ENCODE measurements at regions not wholly inside any gene's neighbourhood (a gene's known extent, or its start where the extent isn't known, plus 50 kb on each side); places are given as distances from the start of the nearest gene placed in this dataset.

GRCh38 chr2:18659915-18660314 is 70.5 kb upstream of the NT5C1B start:
- Mint-ChIP-seq H3K4me3 (no peak overlapping the region), H3K36me3 (ENCODE audit: low read depth) (peaks cover 7% of the 10 kb centered on the region), H3K27me3 (no peaks in the 10 kb centered on the region), H3K27ac (no peak overlapping the region), H3K4me1 (ENCODE audit: low read depth) (no peaks in the 10 kb centered on the region), H3K9me3 (no peaks in the 10 kb centered on the region)
- Histone ChIP-seq H3K4me1 (ENCODE audit: insufficient read depth, low read length) (no peaks in the 10 kb centered on the region), H3K36me3 (ENCODE audit: insufficient read depth, low read length) (no peaks in the 10 kb centered on the region), H3K27me3 (ENCODE audit: control insufficient read depth in 1 of 2, insufficient read depth in 2 of 2, low read length in 2 of 2) (no peaks in the 10 kb centered on the region), H3K27ac (ENCODE audit: low read depth in 1 of 2, low read length in 2 of 2) (no peak overlapping the region), H3K4me3 (ENCODE audit: low read length) (no peak overlapping the region), H3K9me3 (ENCODE audit: control insufficient read depth in 1 of 2, insufficient read depth in 1 of 2, low read length in 2 of 2) (no peaks in the 10 kb centered on the region)
- intact Hi-C loops (cut with DNase I, micrococcal nuclease): no loop called here
- no peak for TF ChIP-seq CTCF (IDR thresholded peaks at IDR 0.05)
- DNase-seq: no peak
- CTCF ChIA-PET: no interaction called here
- no peak for ATAC-seq (ENCODE audit: poor library complexity)
- POLR2A ChIA-PET: no interaction called here

GRCh38 chr2:18656048-18656447 is 66.7 kb upstream of the NT5C1B start:
- Mint-ChIP-seq H3K36me3 (ENCODE audit: low read depth) (no peaks in the 10 kb centered on the region), H3K9me3 (no peaks in the 10 kb centered on the region), H3K4me3 (no peak overlapping the region), H3K4me1 (ENCODE audit: low read depth) (no peaks in the 10 kb centered on the region), H3K27ac (no peak overlapping the region), H3K27me3 (no peaks in the 10 kb centered on the region)
- POLR2A ChIA-PET: no interaction called here
- ATAC-seq (ENCODE audit: poor library complexity) (no peak), DNase-seq (no peak)
- CTCF ChIA-PET: interaction anchor here (0.6 to 0.7 kb wide), 2 partner anchors 973 to 1170 kb away, joined by 3 read pairs; no protein-coding TSS in a partner anchor
- TF ChIP-seq CTCF (IDR thresholded peaks at IDR 0.05): no peak
- Histone ChIP-seq H3K27ac (ENCODE audit: low read depth in 1 of 2, low read length in 2 of 2) (no peak overlapping the region), H3K36me3 (ENCODE audit: insufficient read depth, low read length) (no peaks in the 10 kb centered on the region), H3K9me3 (ENCODE audit: control insufficient read depth in 1 of 2, insufficient read depth in 1 of 2, low read length in 2 of 2) (no peaks in the 10 kb centered on the region), H3K27me3 (ENCODE audit: control insufficient read depth in 1 of 2, insufficient read depth in 2 of 2, low read length in 2 of 2) (no peaks in the 10 kb centered on the region), H3K4me3 (ENCODE audit: low read length) (no peak overlapping the region), H3K4me1 (ENCODE audit: insufficient read depth, low read length) (no peaks in the 10 kb centered on the region)
- intact Hi-C loops (cut with DNase I, micrococcal nuclease): no loop called here

- CTCF ChIA-PET: no interaction called here
- Histone ChIP-seq H3K27me3 (ENCODE audit: control insufficient read depth in 1 of 2, insufficient read depth in 2 of 2, low read length in 2 of 2) (no peaks in the 10 kb centered on the region), H3K9me3 (ENCODE audit: control insufficient read depth in 1 of 2, insufficient read depth in 1 of 2, low read length in 2 of 2) (no peaks in the 10 kb centered on the region), H3K4me1 (ENCODE audit: insufficient read depth, low read length) (no peaks in the 10 kb centered on the region), H3K36me3 (ENCODE audit: insufficient read depth, low read length) (no peaks in the 10 kb centered on the region), H3K4me3 (ENCODE audit: low read length) (no peak overlapping the region), H3K27ac (ENCODE audit: low read depth in 1 of 2, low read length in 2 of 2) (no peak overlapping the region)
- no peaks in the 10 kb centered on the region for H3K4me1 Mint-ChIP-seq (ENCODE audit: low read depth)
- H3K27ac Mint-ChIP-seq: no peak overlapping the region
- POLR2A ChIA-PET: no interaction called here
- H3K4me3 Mint-ChIP-seq: no peak overlapping the region
- H3K36me3 Mint-ChIP-seq (ENCODE audit: low read depth): peaks cover 11% of the 10 kb centered on the region
- no peak for TF ChIP-seq CTCF (IDR thresholded peaks at IDR 0.05)
- no peaks in the 10 kb centered on the region for H3K9me3 Mint-ChIP-seq
- ATAC-seq (ENCODE audit: poor library complexity): no peak
- H3K27me3 Mint-ChIP-seq: no peaks in the 10 kb centered on the region
- intact Hi-C loops (cut with DNase I, micrococcal nuclease): no loop called here
- no peak for DNase-seq
Measured at GRCh38 chr2:18651842-18652774, 62.7 kb upstream of the NT5C1B start.
